ENCODE measurements at regions not wholly inside any gene's neighbourhood (a gene's known extent, or its start where the extent isn't known, plus 50 kb on each side); places are given as distances from the start of the nearest gene placed in this dataset.

DNA sequence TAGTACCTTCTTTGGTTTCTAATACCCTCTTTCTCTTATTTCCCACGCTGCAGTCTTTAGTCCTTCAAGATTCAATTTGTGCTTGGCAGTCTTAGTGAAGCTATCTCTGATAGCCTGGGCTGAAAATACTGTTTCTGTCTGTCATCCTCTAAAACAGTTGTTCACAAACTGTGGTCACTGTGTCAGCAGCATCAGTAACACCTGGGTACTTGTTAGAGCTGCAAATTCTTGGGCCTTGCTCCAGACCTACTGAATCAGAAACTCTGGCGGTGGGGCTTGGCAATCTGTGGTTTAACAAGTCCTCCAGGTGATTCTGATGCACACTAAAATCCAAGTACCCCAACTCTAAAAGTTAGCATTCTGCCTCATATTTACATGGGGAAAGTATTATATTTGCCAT lies 217.5 kb upstream of the SEL1L start:
- Histone ChIP-seq H3K4me1 (ENCODE audit: insufficient read depth) (no peaks in the 10 kb centered on the region), H2AFZ (no peak overlapping the region), H3K4me3 (no peak overlapping the region), H3K4me2 (no peak overlapping the region), H3K9me2 (ENCODE audit: insufficient read depth) (no peaks in the 10 kb centered on the region; the same call in 1 of the 2 replicates), H3K27ac (ENCODE audit: low read depth) (no peak overlapping the region), H3K36me3 (ENCODE audit: insufficient read depth) (no peaks in the 10 kb centered on the region), H4K20me1 (replicated peaks; ENCODE audit: insufficient read depth) (no peaks in the 10 kb centered on the region), H3F3A (replicated peaks; ENCODE audit: low read depth) (no peaks in the 10 kb centered on the region), H3K27me3 (ENCODE audit: insufficient read depth) (no peaks in the 10 kb centered on the region), H3K79me2 (replicated peaks; ENCODE audit: insufficient read depth) (no peaks in the 10 kb centered on the region)
- H3K27me3 Mint-ChIP-seq (ENCODE audit: insufficient read depth, low read depth, poor library complexity) = no peaks in the 10 kb centered on the region
- H3K36me3 Mint-ChIP-seq (ENCODE audit: low read depth) = no peaks in the 10 kb centered on the region; the same call in 2 of the 3 replicates
- peaks cover 65% of the 10 kb centered on the region for H3K9me3 Mint-ChIP-seq
- H3K4me3 Mint-ChIP-seq = no peak overlapping the region
- DNase-seq (ENCODE audit: low spot score) (no peak), ATAC-seq (no peak)
- H3K27ac Mint-ChIP-seq = no peak overlapping the region
- TF ChIP-seq STAT1 (IDR thresholded peaks at IDR 0.05; ENCODE audit: unreplicated experiment) (no peak), NANOG (IDR thresholded peaks at IDR 0.05; ENCODE audit: borderline replicate concordance) (no peak), CREB1 (CRISPR knock-in tag; IDR thresholded peaks at IDR 0.05; ENCODE audit: low read depth) (no peak), EZH2phosphoT487 (IDR thresholded peaks at IDR 0.05; ENCODE audit: unreplicated experiment) (no peak), ZNF114 (CRISPR knock-in tag; IDR thresholded peaks at IDR 0.05) (no peak), EZH2 (IDR thresholded peaks at IDR 0.05; ENCODE audit: low read depth, unreplicated experiment) (no peak), POLR2AphosphoS5 (IDR thresholded peaks at IDR 0.05; ENCODE audit: low read depth) (no peak), ZNF331 (CRISPR knock-in tag; IDR thresholded peaks at IDR 0.05; ENCODE audit: low read depth) (no peak)
- TF ChIP-seq, protein P1, sequence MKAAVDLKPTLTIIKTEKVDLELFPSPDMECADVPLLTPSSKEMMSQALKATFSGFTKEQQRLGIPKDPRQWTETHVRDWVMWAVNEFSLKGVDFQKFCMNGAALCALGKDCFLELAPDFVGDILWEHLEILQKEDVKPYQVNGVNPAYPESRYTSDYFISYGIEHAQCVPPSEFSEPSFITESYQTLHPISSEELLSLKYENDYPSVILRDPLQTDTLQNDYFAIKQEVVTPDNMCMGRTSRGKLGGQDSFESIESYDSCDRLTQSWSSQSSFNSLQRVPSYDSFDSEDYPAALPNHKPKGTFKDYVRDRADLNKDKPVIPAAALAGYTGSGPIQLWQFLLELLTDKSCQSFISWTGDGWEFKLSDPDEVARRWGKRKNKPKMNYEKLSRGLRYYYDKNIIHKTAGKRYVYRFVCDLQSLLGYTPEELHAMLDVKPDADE (IDR thresholded peaks at IDR 0.05) = no peak
- TF ChIP-seq, protein P2, sequence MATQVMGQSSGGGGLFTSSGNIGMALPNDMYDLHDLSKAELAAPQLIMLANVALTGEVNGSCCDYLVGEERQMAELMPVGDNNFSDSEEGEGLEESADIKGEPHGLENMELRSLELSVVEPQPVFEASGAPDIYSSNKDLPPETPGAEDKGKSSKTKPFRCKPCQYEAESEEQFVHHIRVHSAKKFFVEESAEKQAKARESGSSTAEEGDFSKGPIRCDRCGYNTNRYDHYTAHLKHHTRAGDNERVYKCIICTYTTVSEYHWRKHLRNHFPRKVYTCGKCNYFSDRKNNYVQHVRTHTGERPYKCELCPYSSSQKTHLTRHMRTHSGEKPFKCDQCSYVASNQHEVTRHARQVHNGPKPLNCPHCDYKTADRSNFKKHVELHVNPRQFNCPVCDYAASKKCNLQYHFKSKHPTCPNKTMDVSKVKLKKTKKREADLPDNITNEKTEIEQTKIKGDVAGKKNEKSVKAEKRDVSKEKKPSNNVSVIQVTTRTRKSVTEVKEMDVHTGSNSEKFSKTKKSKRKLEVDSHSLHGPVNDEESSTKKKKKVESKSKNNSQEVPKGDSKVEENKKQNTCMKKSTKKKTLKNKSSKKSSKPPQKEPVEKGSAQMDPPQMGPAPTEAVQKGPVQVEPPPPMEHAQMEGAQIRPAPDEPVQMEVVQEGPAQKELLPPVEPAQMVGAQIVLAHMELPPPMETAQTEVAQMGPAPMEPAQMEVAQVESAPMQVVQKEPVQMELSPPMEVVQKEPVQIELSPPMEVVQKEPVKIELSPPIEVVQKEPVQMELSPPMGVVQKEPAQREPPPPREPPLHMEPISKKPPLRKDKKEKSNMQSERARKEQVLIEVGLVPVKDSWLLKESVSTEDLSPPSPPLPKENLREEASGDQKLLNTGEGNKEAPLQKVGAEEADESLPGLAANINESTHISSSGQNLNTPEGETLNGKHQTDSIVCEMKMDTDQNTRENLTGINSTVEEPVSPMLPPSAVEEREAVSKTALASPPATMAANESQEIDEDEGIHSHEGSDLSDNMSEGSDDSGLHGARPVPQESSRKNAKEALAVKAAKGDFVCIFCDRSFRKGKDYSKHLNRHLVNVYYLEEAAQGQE (IDR thresholded peaks at IDR 0.05; ENCODE audit: unreplicated experiment) = no peak
- TF ChIP-seq, protein P3, sequence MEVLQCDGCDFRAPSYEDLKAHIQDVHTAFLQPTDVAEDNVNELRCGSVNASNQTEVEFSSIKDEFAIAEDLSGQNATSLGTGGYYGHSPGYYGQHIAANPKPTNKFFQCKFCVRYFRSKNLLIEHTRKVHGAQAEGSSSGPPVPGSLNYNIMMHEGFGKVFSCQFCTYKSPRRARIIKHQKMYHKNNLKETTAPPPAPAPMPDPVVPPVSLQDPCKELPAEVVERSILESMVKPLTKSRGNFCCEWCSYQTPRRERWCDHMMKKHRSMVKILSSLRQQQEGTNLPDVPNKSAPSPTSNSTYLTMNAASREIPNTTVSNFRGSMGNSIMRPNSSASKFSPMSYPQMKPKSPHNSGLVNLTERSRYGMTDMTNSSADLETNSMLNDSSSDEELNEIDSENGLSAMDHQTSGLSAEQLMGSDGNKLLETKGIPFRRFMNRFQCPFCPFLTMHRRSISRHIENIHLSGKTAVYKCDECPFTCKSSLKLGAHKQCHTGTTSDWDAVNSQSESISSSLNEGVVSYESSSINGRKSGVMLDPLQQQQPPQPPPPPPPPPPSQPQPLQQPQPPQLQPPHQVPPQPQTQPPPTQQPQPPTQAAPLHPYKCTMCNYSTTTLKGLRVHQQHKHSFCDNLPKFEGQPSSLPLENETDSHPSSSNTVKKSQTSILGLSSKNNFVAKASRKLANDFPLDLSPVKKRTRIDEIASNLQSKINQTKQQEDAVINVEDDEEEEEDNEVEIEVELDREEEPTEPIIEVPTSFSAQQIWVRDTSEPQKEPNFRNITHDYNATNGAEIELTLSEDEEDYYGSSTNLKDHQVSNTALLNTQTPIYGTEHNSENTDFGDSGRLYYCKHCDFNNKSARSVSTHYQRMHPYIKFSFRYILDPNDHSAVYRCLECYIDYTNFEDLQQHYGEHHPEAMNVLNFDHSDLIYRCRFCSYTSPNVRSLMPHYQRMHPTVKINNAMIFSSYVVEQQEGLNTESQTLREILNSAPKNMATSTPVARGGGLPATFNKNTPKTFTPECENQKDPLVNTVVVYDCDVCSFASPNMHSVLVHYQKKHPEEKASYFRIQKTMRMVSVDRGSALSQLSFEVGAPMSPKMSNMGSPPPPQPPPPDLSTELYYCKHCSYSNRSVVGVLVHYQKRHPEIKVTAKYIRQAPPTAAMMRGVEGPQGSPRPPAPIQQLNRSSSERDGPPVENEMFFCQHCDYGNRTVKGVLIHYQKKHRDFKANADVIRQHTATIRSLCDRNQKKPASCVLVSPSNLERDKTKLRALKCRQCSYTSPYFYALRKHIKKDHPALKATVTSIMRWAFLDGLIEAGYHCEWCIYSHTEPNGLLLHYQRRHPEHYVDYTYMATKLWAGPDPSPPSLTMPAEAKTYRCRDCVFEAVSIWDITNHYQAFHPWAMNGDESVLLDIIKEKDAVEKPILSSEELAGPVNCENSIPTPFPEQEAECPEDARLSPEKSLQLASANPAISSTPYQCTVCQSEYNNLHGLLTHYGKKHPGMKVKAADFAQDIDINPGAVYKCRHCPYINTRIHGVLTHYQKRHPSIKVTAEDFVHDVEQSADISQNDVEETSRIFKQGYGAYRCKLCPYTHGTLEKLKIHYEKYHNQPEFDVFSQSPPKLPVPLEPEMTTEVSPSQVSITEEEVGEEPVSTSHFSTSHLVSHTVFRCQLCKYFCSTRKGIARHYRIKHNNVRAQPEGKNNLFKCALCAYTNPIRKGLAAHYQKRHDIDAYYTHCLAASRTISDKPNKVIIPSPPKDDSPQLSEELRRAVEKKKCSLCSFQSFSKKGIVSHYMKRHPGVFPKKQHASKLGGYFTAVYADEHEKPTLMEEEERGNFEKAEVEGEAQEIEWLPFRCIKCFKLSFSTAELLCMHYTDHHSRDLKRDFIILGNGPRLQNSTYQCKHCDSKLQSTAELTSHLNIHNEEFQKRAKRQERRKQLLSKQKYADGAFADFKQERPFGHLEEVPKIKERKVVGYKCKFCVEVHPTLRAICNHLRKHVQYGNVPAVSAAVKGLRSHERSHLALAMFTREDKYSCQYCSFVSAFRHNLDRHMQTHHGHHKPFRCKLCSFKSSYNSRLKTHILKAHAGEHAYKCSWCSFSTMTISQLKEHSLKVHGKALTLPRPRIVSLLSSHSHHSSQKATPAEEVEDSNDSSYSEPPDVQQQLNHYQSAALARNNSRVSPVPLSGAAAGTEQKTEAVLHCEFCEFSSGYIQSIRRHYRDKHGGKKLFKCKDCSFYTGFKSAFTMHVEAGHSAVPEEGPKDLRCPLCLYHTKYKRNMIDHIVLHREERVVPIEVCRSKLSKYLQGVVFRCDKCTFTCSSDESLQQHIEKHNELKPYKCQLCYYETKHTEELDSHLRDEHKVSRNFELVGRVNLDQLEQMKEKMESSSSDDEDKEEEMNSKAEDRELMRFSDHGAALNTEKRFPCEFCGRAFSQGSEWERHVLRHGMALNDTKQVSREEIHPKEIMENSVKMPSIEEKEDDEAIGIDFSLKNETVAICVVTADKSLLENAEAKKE (CRISPR knock-in tag; IDR thresholded peaks at IDR 0.05) = no peak
- TF ChIP-seq, protein P4, sequence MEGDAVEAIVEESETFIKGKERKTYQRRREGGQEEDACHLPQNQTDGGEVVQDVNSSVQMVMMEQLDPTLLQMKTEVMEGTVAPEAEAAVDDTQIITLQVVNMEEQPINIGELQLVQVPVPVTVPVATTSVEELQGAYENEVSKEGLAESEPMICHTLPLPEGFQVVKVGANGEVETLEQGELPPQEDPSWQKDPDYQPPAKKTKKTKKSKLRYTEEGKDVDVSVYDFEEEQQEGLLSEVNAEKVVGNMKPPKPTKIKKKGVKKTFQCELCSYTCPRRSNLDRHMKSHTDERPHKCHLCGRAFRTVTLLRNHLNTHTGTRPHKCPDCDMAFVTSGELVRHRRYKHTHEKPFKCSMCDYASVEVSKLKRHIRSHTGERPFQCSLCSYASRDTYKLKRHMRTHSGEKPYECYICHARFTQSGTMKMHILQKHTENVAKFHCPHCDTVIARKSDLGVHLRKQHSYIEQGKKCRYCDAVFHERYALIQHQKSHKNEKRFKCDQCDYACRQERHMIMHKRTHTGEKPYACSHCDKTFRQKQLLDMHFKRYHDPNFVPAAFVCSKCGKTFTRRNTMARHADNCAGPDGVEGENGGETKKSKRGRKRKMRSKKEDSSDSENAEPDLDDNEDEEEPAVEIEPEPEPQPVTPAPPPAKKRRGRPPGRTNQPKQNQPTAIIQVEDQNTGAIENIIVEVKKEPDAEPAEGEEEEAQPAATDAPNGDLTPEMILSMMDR (conservative IDR thresholded peaks at IDR 0.05; ENCODE audit: low read depth in 2 of 2) = no peak
- no peaks in the 10 kb centered on the region for H3K4me1 Mint-ChIP-seq

All from GM23338 (cell line).